SW 1271 (cell line): ENCODE measurements at regions not wholly inside any gene's neighbourhood (a gene's known extent, or its start where the extent isn't known, plus 50 kb on each side); places are given as distances from the start of the nearest gene placed in this dataset.

Experiments
- DNase-seq, 2 experiments: peaks; one replicate each; lab custom pipeline; 2025; lab: John Stamatoyannopoulos, UW

DNA sequence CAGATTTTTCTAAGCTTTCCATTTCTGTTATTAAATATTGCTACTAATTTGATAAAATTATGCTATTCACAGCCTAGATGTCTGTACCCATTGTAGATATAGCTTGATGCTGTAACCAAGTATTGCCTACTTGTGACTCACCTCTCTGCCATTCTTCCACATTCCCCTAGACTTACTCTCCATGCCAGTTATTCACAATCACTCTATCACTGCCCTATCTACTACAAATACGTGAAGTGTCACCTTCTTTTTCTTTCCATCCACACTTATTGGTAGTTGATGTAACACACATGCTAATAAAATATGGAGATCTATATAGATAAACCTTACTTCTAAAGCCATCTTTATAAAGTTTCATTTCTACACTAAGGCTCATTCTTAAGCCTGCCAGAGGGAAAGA lies 179.4 kb upstream of the PACRGL start:
- DNase-seq = peak in 1 of 2 experiments; percentile 60

DNA sequence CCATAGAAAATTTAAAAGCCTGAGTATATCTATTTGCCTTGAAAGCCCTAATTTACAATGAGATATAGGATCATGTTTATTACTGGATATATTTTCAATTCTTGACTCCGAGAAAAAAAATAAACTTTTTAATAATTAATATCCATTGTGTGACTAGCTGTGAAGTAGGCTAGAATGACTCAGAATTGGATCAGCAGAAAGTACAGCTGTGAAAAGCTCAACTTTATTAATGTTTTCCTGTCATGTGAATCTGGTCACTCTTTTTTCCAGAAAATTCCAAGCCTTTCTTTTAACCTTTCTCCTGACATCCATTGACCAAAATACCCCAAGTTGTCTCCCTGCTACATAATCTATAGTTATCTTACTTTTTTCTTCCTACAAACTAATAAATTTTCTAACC lies 171.8 kb upstream of the PACRGL start:
- no peak for DNase-seq

DNA sequence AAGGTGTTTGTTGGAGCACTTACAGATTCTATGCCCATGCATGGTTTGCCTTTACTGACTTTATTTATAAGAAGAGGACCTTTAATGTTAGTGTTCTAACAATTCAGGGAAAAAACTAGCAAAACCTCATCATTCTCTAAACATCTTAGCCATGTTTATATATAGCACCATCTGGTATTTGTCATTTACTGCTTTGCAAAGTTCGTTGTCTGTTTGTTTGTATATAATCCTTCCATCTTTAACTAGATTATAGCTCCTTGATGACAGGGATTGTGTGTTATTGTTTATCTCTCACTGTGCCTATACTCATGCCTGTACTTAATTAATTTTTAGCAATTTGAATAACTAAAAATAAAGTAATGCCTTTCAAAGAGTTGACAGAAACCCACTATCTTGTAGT lies 170.6 kb upstream of the PACRGL start:
- no peak for DNase-seq

DNA sequence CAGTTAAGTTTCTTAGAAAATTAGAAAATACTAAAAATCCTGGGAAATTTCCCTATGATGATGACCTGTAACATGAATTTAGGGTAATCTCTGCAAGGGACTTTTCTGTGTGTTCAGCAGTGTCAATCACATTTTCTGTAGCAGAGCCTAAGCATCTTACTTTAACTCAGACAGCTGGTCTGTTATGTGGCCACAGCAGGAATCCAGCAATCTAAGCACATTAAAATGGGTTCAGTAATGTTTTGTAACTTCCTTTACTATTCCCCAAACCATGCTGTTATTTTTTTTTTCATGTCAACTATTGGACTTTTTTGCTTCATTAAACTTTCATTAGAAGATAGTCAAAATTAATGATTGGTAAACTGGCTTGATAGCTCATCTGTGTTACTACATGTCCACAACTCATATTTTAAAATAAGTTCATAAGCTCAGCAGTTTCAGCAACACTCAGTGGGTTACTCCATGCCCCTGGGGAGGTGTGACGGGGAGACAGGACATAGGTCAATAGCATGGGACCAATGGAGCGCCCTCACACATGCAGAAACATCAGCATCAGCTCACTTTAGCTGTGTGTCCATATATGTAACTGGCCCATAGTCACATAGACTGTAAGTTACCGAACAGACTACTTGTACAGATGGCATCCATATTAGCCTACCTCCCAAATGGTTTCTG lies 168.0 kb upstream of the PACRGL start:
- DNase-seq = no peak

DNA sequence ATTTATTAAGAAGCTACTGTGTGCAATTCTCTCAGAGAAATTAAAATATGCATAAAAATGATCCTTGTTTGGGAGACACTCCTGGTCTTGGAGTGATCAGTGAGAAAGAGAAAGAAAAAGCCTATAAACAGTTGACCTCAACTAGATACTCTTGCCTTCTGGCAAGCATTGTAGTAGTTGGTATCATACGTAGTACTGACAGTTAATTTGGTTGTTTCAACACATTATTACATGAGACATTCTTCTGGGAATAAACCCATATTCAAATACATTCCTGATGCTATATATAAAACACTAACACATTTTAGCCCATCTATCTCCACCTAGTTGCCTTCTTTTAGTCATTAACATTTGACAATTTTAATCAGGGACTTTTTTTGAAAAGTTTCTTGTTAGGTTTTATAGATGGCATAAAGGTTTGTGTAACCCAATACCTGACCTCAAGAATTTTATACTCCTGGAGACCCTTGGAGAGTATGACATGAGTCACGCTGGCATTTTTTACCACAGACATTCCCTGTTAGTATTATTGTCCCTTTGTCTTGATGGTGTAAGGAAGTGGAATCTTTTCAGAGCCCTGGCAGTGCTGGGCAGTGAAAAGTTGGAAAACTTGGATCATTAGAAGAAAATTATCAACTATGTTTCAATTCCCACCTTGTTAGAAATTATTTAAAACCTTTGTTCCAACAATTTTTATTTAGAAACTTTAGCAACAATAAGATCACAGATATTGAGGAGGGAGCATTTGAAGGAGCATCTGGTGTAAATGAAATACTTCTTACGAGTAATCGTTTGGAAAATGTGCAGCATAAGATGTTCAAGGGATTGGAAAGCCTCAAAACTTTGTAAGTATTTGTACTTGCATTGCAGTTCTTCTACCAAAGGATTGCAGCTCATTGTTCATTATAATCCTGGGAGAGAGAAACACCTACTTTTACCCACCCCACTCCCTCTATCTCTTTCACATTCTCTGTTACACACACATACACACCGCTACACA lies 167.1 kb upstream of the PACRGL start:
- peak in 1 of 2 experiments; percentile 6 for DNase-seq

DNA sequence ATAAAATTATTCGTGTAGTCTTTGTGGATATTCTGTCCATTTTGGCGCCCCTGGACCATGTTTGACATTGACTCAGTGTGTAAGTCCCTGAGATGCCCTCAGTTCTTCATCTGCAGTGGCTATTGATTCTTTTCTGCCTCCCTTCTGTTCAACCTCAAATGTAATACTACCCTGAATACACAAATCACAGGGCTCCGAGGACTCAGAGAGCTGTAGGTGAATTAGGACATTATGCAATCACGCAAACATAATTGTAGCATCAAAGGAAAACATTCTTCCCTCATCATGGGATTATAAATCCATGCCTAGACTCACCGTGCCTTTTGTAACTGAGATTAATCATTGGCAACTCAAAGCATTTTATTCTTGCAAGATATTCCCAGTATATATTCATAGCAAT lies 161.4 kb upstream of the PACRGL start:
- no peak for DNase-seq

DNA sequence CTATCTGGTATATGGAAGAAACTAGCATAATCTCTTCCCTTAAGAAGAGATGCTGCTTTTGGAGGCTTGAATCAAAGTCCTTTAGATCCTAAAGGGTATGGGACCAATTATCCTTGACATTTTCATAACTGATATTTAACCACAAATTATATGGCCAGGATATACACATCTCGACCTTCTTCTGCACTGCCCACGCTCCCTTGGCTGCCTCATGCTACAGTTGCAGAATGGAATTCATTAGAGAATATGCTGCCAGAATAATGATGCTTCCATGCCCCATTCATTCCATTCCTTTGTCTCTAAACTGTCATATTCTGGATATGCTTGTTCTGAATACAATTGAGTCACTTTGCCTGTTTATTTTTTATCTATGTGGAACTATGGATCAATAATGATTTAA lies 157.1 kb upstream of the PACRGL start:
- no peak for DNase-seq

DNA sequence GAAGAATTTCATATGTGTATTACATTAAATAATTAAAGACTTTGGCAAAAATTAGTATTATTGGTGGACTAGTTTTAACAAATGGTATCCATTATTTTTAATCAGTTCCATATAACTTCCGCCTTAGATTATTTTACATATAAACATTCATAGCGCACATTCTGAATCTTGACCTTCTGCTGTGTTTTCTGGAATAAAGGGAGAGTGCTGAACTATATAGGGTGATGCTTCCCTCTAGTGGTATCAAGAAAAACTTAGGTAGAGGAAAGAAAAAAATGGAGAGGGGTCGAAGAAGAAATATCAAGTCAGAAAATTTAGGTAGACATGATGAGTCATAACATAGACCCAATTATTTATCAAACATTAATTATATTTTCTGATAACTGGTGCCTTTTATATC lies 155.6 kb upstream of the PACRGL start:
- peak in 1 of 2 experiments; percentile 52 for DNase-seq

DNA sequence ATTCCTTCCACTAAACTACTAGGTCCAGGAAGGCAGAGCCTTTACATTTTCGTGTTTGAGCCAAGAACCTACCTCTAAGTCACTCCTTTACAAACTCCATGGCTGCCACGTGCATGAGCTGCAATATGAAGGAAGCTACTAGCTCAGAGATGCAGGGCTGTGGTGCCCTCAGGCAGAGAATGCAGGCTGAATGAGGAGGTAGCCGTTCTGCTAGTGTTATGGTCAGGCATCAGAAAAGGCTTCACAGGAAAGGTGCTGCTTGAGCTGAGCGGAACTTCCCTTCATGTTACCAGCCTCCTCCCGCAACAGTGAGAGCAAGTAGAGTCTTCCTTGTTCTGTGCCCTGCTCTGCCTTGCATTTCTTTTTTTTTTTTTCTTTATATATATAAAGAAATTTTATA lies 148.3 kb upstream of the PACRGL start:
- DNase-seq = no peak

DNA sequence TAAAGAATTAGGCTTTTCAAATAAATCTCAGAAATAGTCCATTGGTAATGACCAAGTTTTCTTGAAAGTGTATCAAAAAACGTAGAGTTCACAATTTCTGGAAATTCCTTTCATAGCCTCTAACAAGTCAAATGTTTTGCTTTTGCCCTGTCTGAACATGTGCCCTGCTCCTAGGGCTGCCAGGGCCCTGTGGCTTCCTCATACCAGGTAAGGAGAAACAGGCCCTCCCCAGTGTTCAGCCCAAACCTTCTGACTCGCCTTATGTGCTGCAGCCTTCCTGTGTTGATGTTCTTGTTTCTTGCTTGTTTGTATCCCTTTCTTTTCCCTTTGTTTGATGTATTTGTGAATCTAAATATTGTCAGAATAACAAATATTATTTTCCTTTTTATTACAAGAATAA lies 146.1 kb upstream of the PACRGL start:
- no peak for DNase-seq

DNA sequence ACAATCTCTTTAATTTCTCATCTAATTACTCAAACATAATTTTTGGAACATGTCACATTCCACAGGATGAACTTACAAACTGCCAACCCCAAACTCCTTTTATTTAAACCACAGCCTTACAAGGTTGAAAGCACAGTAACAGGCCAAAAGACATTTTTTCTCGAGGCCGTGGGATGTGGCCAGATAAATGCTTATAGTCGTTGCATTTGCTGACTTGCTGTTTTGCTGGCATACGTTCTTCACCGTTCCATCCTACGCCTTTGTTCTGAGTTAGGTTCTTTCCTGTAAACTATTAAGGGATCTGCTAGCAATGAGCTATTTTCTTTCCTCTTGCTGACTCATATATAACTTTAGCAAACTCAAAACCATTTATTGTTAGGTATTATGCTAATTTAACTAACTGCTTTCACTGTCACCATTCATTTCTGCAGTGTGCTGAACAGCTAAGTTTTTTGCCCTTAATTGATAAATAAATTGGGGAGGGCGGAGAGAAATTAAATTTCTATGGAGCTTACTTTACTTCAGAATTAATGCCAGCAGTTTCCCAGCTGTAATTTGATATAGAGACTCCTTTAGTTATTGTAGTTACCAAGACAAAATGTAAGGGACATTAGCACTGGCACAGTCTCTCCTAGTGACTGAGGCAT lies 135.1 kb upstream of the PACRGL start:
- no peak for DNase-seq

DNA sequence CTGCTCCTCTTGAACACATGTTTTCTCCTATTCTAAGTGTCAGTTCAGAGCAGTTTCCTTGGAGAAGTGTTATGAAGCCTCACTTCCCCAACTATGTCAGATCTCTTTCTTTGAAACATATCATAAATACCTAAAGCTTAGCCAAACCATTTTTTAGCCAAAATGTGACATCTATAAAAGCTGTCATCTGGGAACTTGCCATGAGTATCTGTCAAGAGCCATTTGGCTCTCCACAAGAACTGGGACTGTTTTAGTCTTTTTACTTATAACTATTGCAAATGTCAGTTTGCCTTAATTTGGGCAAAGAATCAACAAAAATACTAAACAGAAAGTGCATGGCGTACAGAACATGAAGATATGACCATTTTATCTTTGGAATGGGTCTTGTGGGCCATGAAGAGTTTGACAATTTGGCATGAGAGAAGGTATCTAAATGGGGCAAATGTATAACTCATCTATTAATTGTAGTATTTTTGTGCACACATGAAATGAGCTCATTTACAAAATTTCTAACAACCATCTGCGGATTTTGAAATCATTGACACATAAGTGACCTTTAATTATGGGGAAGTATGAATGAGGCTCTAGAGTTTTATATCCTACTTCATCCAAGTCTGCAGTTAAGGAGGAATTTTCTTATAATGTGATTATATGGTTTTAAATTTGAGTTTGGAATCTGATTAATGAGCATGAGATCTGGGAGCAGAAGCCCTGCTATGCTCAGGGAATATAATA lies 129.1 kb upstream of the PACRGL start:
- no peak for DNase-seq

DNA sequence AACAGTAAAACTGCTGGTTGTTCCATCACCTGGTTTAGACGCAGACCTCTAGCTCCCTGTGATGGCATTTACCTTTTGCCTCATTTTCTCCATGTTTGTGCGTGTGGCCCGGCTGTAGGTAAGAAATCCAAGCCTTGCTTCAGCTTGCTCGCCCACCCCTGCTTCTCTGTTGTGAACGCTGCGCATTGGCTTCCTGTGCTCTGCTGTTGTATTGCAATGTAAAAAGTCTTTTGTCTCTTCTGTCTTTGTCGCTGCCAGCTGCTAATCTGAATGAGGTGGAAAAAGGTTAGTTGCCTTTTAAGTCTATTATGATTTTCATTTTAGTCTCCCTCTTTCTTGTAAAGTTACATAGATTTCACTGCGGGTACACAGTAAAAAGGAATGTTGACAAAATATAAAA lies 127.3 kb upstream of the PACRGL start:
- no peak for DNase-seq

DNA sequence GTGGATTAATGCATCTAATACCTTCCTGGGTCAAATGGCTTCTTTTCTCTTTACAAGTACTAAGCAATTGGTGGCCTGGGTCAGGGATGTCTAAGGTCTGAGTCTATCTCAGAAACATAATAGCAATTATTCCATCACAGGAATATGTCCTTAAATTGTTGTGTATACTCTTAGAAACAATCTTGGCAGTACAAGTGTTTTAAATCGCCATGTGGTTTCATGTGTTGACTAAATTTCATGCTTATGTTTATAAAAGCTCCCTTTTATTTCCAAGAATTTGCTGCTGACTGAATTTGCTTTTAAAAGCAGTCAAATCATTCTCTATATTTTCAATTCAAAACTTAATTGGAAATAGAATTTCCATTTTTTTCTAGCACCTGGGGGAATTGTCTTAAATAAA lies 125.3 kb upstream of the PACRGL start:
- no peak for DNase-seq

DNA sequence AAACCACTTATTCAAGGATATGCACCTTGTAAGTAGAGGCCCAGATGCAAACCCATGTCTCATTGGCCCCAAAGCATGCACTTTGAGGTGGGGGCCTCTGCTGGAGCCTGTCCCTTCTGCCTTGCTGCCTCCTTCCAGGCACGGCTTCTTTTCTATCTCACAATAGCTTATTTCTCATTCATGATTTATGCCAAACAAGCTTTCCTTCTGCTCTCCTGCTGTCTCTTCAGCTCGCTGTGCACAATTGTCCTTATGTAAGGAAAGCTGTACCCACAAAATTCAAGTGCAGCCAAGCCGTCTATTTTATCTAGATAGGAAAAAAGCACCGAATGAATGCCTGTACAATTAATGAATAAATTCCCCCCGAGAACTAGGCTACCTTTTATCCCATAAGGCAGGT lies 124.8 kb upstream of the PACRGL start:
- no peak for DNase-seq

DNA sequence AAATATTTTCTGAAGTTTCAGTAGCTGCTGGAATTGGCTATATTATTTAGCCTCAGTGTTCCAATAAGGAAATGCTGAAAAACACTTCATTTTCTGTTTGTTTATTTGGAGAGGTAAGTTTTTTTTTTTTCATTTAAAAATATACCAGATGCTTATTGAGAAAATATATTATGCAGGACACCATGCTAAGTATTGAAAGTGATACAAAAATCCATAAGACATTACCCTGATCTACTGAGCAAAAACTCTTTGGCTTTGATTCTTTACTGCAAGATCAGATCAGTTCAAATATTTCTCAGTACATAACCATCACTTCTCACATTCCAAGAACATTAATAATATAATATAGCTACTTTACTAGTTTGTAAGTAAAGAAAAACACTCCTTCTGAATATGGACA lies 123.4 kb upstream of the PACRGL start:
- DNase-seq = no peak

DNA sequence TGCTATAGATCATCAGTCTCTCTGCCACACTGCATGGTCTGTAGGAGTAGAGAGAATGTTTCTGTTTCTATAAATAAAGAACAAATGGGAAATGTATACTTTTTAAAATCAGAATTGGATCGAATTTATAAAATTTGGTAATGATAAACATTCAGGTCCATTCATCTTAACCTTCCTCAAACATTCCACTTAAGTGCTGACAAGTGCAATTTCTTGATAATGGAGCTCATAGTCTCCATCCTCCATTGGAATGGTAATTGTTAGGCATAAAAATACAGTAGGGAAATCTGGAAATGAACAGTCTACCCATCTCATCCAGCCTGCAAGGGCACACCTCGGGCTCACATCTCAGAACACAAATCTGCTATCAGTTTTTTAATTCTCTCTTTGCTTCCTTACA lies 122.6 kb upstream of the PACRGL start:
- DNase-seq = no peak

DNA sequence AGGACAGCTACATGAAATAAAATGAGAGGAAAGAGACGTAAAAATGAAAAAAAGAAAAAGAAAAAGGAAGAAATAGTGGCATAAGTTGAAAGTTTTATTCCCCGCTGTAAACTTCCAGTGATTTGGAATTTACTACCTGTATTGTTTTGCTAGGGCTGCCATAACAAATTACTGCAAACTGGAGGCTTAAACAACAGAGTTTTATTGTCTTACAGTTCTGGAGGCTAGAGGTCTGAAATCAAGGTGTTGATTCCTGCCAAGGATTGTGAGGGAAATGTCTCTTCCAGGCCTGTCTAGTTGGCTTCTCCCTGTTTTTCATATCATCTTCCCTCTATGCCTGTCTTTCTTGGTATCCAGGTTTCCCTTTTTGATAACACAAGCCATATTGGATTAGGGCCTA lies 119.4 kb upstream of the PACRGL start:
- no peak for DNase-seq

DNA sequence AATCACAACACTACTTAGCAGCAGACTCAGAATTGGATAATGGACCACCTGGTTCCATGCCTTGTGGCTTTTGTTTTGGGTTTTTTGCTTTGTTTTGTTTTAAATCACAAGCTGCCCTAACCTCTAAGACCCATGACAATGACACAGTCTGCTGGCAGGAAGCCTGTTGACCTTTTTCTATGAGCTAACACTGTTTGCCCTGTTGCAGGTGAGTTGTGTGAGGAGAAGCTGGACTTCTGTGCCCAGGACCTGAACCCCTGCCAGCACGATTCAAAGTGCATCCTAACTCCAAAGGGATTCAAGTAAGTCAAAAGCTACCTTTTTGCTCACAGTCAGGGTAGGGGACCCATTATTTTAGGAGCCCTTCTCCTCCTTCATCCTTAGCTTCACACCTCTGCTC lies 110.8 kb upstream of the PACRGL start:
- no peak for DNase-seq

DNA sequence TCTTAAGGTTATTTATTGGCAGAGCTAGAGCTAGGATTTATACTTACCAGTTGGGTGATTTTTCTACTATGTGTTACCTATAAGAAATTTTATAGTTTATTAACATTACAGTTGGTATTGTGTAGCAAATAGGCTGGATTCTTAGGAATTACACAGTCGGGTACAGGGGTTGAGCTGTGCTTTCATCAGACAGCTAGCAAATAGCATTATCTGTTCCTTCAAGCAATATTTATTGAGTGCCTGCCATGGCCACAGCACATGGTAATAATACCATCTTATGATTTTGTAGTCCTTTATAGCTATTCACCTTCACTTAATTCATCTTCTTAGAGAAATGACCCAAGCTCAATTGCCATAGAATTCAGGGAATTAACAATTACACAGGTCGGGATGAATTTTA lies 109.4 kb upstream of the PACRGL start:
- DNase-seq = no peak

DNA sequence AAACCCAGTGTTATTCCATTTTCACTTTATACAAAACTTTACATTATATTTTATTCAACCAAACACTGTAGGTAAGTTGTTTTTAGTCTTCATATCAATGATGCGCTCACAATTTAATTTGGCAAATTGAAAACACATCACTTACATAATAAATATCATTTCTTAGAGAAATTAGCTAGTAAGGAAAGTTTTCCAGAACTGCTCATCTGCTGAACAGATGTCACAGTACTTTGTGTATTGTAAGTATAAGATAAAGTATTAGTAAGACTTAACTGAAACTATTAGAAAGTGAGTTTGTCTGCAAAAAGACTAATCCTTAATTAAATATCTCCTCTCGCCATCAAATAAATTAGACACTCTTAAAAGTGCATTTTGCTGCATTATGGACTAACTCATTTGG lies 108.7 kb upstream of the PACRGL start:
- DNase-seq = no peak

DNA sequence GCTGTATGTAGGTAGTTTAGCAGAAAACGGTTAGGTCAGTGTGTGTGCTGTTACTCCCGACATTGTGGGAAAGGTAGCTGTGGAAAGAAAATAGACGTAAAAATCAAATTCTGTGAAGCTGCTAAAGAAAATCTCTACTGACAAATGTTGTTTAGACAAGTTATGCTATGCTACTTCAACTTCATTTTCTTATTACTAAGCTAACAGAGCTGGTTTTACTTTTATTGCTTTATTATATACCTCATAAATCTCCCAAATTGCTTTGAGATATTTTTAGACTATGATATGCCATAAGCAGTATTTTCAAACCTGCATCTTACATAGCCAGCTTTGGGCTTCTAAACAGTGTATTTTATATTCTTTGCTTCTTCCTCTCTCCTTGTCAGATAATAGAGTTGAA lies 108.2 kb upstream of the PACRGL start:
- DNase-seq = no peak
